SU-DHL-6 (cell line): ENCODE measurements at regions not wholly inside any gene's neighbourhood (a gene's known extent, or its start where the extent isn't known, plus 50 kb on each side); places are given as distances from the start of the nearest gene placed in this dataset.

Source experiments
- H2AFZ ChIP-seq: fragments of 200-600 bp; sonication (generic); 2 replicates; pipeline ENCODE4 v1.6.1; 2014; ENCODE audit warnings: low read depth, mild to moderate bottlenecking, moderate library complexity, mixed read lengths, antibody characterized with exemption, low read length; ENCODE audit not compliant: severe bottlenecking
- H3F3A ChIP-seq: fragments of 200-600 bp; shearing (Covaris generic); 2 replicates; pipeline ENCODE4 v1.6.0; 2016; ENCODE audit warnings: antibody characterized with exemption, mild to moderate bottlenecking; ENCODE audit not compliant: insufficient read depth
- H3K27ac ChIP-seq: fragments of 200-600 bp; sonication (generic); 2 replicates; pipeline ENCODE4 v1.5.1; 2016; ENCODE audit warnings: low read depth, mild to moderate bottlenecking, low read length, moderate library complexity, mixed read lengths
- H3K27me3 ChIP-seq: fragments of 200-600 bp; sonication (generic), shearing (Covaris generic); 2 replicates; pipeline ENCODE4 v1.6.0; 2014; ENCODE audit warnings: mild to moderate bottlenecking, low read length
- H3K36me3 ChIP-seq: fragments of 200-600 bp; sonication (generic); 2 replicates; pipeline ENCODE4 v1.6.1; 2014; ENCODE audit warnings: mild to moderate bottlenecking, low read length, mixed read lengths
- H3K4me2 ChIP-seq: fragments of 300-600, 200-600 bp; shearing (Covaris generic), sonication (generic); 2 replicates; pipeline ENCODE4 v1.6.0; 2014; ENCODE audit warnings: low read length, low read depth, mild to moderate bottlenecking; ENCODE audit not compliant: poor library complexity, severe bottlenecking
- H3K4me3 ChIP-seq: fragments of 200-600 bp; sonication (generic); 2 replicates; pipeline ENCODE4 v1.5.1; 2014; ENCODE audit warnings: antibody characterized with exemption, low read length, mild to moderate bottlenecking, mixed read lengths; ENCODE audit not compliant: insufficient read depth, poor library complexity, severe bottlenecking
- H3K79me2 ChIP-seq: fragments of 200-600 bp; sonication (generic); 2 replicates; pipeline ENCODE4 v1.6.1; 2014; ENCODE audit warnings: mild to moderate bottlenecking, low read length, moderate library complexity; ENCODE audit not compliant: insufficient read depth
- H3K9ac ChIP-seq: fragments of 200-600 bp; sonication (generic); 2 replicates; pipeline ENCODE4 v1.7.0; 2014; ENCODE audit warnings: mild to moderate bottlenecking, low read length
- H3K9me2 ChIP-seq: fragments of 200-600 bp; sonication (generic); replicated peaks from 2 replicates; pipeline ENCODE4 v1.6.1; 2014; ENCODE audit warnings: low read length; ENCODE audit not compliant: insufficient read depth
- H3K9me3 ChIP-seq: fragments of 200-600 bp; sonication (generic); 2 replicates; pipeline ENCODE4 v1.6.1; 2014; ENCODE audit warnings: low read length, mixed read lengths; ENCODE audit not compliant: insufficient read depth
- H4K20me1 ChIP-seq: fragments of 200-600 bp; sonication (generic); 2 replicates; pipeline ENCODE4 v1.6.1; 2014; ENCODE audit warnings: low read depth, mild to moderate bottlenecking, antibody characterized with exemption, low read length, moderate library complexity, mixed read lengths
- CTCF ChIP-seq: fragments of 200-600 bp; sonication (generic); IDR thresholded peaks from one replicate; pipeline ENCODE4 v1.5.1; 2017; ENCODE audit warnings: antibody characterized with exemption, mild to moderate bottlenecking, low read length, moderate library complexity; ENCODE audit not compliant: insufficient read depth, poor library complexity, severe bottlenecking
- EZH2phosphoT487 ChIP-seq: fragments of 200-600 bp; sonication (generic), shearing (Covaris generic); conservative IDR thresholded peaks from 2 replicates; pipeline ENCODE4 v1.6.1; 2018; ENCODE audit warnings: mild to moderate bottlenecking, antibody characterized with exemption, low read length, moderate library complexity, mixed read lengths

DNA sequence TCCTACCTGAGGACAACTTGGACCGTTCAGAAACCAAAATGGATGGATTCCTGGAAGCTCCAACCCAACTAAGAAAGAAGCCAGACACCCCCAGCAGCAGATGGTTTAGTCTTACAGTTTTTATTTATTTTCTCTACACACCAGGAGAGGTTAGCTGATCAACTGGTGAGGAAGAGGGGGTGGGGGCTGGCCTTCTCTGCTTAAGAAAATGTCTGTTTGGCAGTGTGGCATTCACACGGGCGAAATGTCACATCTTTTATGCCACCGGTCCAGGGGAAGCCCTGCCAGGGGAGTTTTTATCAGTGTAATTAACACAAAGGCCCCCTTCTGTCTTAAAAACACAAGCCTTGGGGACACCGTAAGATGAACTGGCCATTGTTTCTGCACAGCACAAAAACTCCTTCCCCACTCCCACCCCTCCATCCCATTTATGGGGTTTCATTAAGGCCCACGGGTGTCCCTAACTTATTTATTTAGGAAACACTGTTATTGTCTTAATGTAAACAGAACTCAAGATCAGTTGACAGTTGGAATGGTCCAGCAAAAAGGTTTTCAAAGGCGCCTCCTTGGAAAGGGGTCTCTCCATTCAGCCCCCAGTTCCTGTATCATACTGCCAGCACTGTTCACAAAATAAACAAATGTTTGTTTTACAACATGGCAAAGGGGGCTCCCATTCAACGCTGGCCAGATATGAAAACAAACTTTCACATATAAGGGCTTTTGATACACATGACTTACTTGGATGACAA, 217.0 kb downstream of the C1D start:
- no peak overlapping the region for H3K27ac ChIP-seq
- H3K9ac ChIP-seq = no peak overlapping the region
- no peak overlapping the region for H3K4me3 ChIP-seq
- H3K4me2 ChIP-seq = no peak overlapping the region
- H3K27me3 ChIP-seq = no peaks in the 10 kb centered on the region
- H3F3A ChIP-seq = no peaks in the 10 kb centered on the region
- H3K36me3 ChIP-seq = no peaks in the 10 kb centered on the region
- no peaks in the 10 kb centered on the region for H3K79me2 ChIP-seq
- no peak for TF ChIP-seq CTCF
- TF ChIP-seq EZH2phosphoT487 = no peak
- no peaks in the 10 kb centered on the region for H4K20me1 ChIP-seq
- no peaks in the 10 kb centered on the region for H3K9me3 ChIP-seq
- no peak overlapping the region for H2AFZ ChIP-seq
- H3K9me2 ChIP-seq = no peaks in the 10 kb centered on the region

DNA sequence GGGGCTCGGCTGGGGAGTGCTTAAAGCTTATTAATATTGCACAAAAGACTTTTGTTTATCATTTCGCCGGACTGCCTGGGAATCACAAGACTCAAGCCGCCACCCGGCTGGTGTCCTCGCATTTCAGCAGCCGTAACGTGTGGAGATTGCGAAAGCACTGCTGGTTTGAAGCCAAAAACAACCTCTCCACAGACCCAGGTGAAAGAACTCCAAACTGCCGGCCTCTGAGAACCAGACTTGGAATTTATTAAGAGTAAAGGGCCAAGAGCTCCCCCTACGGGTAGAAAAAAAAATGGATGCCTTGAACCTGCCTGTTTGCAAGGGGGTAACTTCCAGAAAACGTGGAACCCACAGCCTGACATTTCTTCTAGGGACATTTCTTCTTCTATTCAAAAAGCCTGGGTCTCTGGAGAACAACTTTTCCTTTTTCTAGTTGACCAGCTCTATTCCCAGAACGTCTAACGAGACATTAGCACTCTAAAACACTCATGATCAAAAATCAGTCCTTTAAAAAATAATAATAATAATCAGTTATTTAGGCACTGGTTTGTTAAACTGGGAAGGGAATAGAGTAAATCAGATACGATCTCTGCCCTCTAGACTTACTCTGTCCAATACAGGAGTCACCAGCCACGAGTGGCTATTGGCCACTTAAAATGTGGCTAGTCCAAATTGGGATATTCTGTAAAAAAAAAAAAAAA, 216.3 kb downstream of the C1D start:
- peak; percentile 55 for TF ChIP-seq CTCF
- TF ChIP-seq EZH2phosphoT487 = no peak
- Histone ChIP-seq H3K9ac (no peak overlapping the region), H3F3A (no peaks in the 10 kb centered on the region), H3K4me2 (no peak overlapping the region), H3K27ac (no peak overlapping the region), H2AFZ (no peak overlapping the region), H4K20me1 (no peaks in the 10 kb centered on the region), H3K9me2 (no peaks in the 10 kb centered on the region), H3K4me3 (no peak overlapping the region), H3K27me3 (no peaks in the 10 kb centered on the region), H3K9me3 (no peaks in the 10 kb centered on the region), H3K36me3 (no peaks in the 10 kb centered on the region), H3K79me2 (no peaks in the 10 kb centered on the region)

- H3K36me3 ChIP-seq = no peaks in the 10 kb centered on the region
- H3F3A ChIP-seq = no peaks in the 10 kb centered on the region
- H2AFZ ChIP-seq = no peak overlapping the region
- H3K9ac ChIP-seq = no peak overlapping the region
- no peak for TF ChIP-seq CTCF
- no peak for TF ChIP-seq EZH2phosphoT487
- no peaks in the 10 kb centered on the region for H3K9me2 ChIP-seq
- no peak overlapping the region for H3K4me2 ChIP-seq
- no peak overlapping the region for H3K27ac ChIP-seq
- no peaks in the 10 kb centered on the region for H3K9me3 ChIP-seq
- H3K4me3 ChIP-seq = no peak overlapping the region
- H3K27me3 ChIP-seq = no peaks in the 10 kb centered on the region
- no peaks in the 10 kb centered on the region for H3K79me2 ChIP-seq
- H4K20me1 ChIP-seq = no peaks in the 10 kb centered on the region
Measured at GRCh38 chr2:67848551-67849285, 214.1 kb downstream of the C1D start.
